ENCODE measurements at regions not wholly inside any gene's neighbourhood (a gene's known extent, or its start where the extent isn't known, plus 50 kb on each side); places are given as distances from the start of the nearest gene placed in this dataset.
"Not testable (repeated sequence)": the region's sequence is repeated elsewhere in the genome, so short reads cannot be mapped to it uniquely, and the experiment has no call there.

GRCh38 chr1:166666790-166667189, 172.5 kb upstream of the POGK start:
- H2BK15ac ChIP-seq (replicated peaks; ENCODE audit: low read depth); H4K5ac ChIP-seq (ENCODE audit: low read length); H3K79me1 ChIP-seq (ENCODE audit: low read length); H3K27me3 ChIP-seq (ENCODE audit: insufficient read depth, low read length, poor library complexity); H3K56ac ChIP-seq (ENCODE audit: low read length); DNase-seq; H4K8ac ChIP-seq (ENCODE audit: low read depth, low read length); H2BK120ac ChIP-seq (ENCODE audit: low read depth, low read length); H3K4me2 ChIP-seq (ENCODE audit: low read length); H3K79me2 ChIP-seq (ENCODE audit: control insufficient read depth, insufficient read depth, low read length); H3K4ac ChIP-seq (ENCODE audit: low read depth, low read length); H3K9ac ChIP-seq (ENCODE audit: low read length); H3K27ac ChIP-seq (ENCODE audit: low read depth, low read length); H3K18ac ChIP-seq (ENCODE audit: low read length); H2AK5ac ChIP-seq (ENCODE audit: low read length); H2BK5ac ChIP-seq (ENCODE audit: low read length); H3K4me1 ChIP-seq (ENCODE audit: control insufficient read depth, low read depth, low read length); H3K23ac ChIP-seq (ENCODE audit: low read length); H3K4me3 ChIP-seq (ENCODE audit: low read length); H3K36me3 ChIP-seq (ENCODE audit: control insufficient read depth, insufficient read depth, low read length): not testable (repeated sequence)
- WGBS (ENCODE audit: extremely low coverage, insufficient coverage, low lambda C conversion rate) = no CpG with 5 or more reads among the region's 3 CpGs

- H3K4ac ChIP-seq (ENCODE audit: low read depth, low read length) = not testable (repeated sequence)
Measured at GRCh38 chr1:166667600-166667999, 171.7 kb upstream of the POGK start.

GRCh38 chr1:166671627-166672026, 167.6 kb upstream of the POGK start:
- H3K27me3 ChIP-seq (ENCODE audit: insufficient read depth, low read length, poor library complexity) = no peaks in the 10 kb centered on the region
- H3K9ac ChIP-seq (ENCODE audit: low read length) = no peak overlapping the region
- H3K4me1 ChIP-seq (ENCODE audit: control insufficient read depth, low read depth, low read length) = no peaks in the 10 kb centered on the region
- no peak overlapping the region for H3K18ac ChIP-seq (ENCODE audit: low read length)
- no peak overlapping the region for H2BK15ac ChIP-seq (replicated peaks; ENCODE audit: low read depth)
- no peak overlapping the region for H3K4me2 ChIP-seq (ENCODE audit: low read length)
- H2BK120ac ChIP-seq (ENCODE audit: low read depth, low read length) = no peak overlapping the region
- H3K56ac ChIP-seq (ENCODE audit: low read length) = no peak overlapping the region
- no peak overlapping the region for H3K23ac ChIP-seq (ENCODE audit: low read length)
- H3K4me3 ChIP-seq (ENCODE audit: low read length) = no peak overlapping the region
- H3K36me3 ChIP-seq (ENCODE audit: control insufficient read depth, insufficient read depth, low read length) = no peaks in the 10 kb centered on the region
- H3K4ac ChIP-seq (ENCODE audit: low read depth, low read length) = no peak overlapping the region
- no peak for DNase-seq
- no peaks in the 10 kb centered on the region for H3K79me2 ChIP-seq (ENCODE audit: control insufficient read depth, insufficient read depth, low read length)
- H3K79me1 ChIP-seq (ENCODE audit: low read length) = no peaks in the 10 kb centered on the region
- WGBS (ENCODE audit: extremely low coverage, insufficient coverage, low lambda C conversion rate) = no CpG with 5 or more reads among the region's 3 CpGs
- H2BK5ac ChIP-seq (ENCODE audit: low read length) = no peak overlapping the region
- no peak overlapping the region for H3K27ac ChIP-seq (ENCODE audit: low read depth, low read length)
- no peak overlapping the region for H2AK5ac ChIP-seq (ENCODE audit: low read length)
- no peak overlapping the region for H4K8ac ChIP-seq (ENCODE audit: low read depth, low read length)
- H4K5ac ChIP-seq (ENCODE audit: low read length) = no peak overlapping the region

More at GRCh38 chr1:166667600-166667999, 171.7 kb upstream of the POGK start:
- not testable (repeated sequence) for H3K18ac ChIP-seq (ENCODE audit: low read length); DNase-seq; H3K4me3 ChIP-seq (ENCODE audit: low read length); H2BK5ac ChIP-seq (ENCODE audit: low read length); H4K5ac ChIP-seq (ENCODE audit: low read length); H3K79me2 ChIP-seq (ENCODE audit: control insufficient read depth, insufficient read depth, low read length); H2AK5ac ChIP-seq (ENCODE audit: low read length); H3K9ac ChIP-seq (ENCODE audit: low read length); H3K56ac ChIP-seq (ENCODE audit: low read length); H4K8ac ChIP-seq (ENCODE audit: low read depth, low read length); H3K23ac ChIP-seq (ENCODE audit: low read length); H3K4me2 ChIP-seq (ENCODE audit: low read length); H3K36me3 ChIP-seq (ENCODE audit: control insufficient read depth, insufficient read depth, low read length); H3K4me1 ChIP-seq (ENCODE audit: control insufficient read depth, low read depth, low read length); H3K79me1 ChIP-seq (ENCODE audit: low read length); H3K27ac ChIP-seq (ENCODE audit: low read depth, low read length); H3K27me3 ChIP-seq (ENCODE audit: insufficient read depth, low read length, poor library complexity); H2BK120ac ChIP-seq (ENCODE audit: low read depth, low read length); H2BK15ac ChIP-seq (replicated peaks; ENCODE audit: low read depth)
- no CpG with 5 or more reads among the region's 1 CpG for WGBS (ENCODE audit: extremely low coverage, insufficient coverage, low lambda C conversion rate)

GRCh38 chr1:166673722-166674121, 165.6 kb upstream of the POGK start:
- Histone ChIP-seq H3K56ac (ENCODE audit: low read length) (no peak overlapping the region), H4K5ac (ENCODE audit: low read length) (no peak overlapping the region), H3K4ac (ENCODE audit: low read depth, low read length) (no peak overlapping the region), H2BK15ac (replicated peaks; ENCODE audit: low read depth) (no peak overlapping the region), H3K79me1 (ENCODE audit: low read length) (no peaks in the 10 kb centered on the region), H3K4me1 (ENCODE audit: control insufficient read depth, low read depth, low read length) (no peaks in the 10 kb centered on the region), H3K4me2 (ENCODE audit: low read length) (no peak overlapping the region), H3K18ac (ENCODE audit: low read length) (no peak overlapping the region), H3K4me3 (ENCODE audit: low read length) (no peak overlapping the region), H3K36me3 (ENCODE audit: control insufficient read depth, insufficient read depth, low read length) (no peaks in the 10 kb centered on the region), H3K79me2 (ENCODE audit: control insufficient read depth, insufficient read depth, low read length) (no peaks in the 10 kb centered on the region), H4K8ac (ENCODE audit: low read depth, low read length) (no peak overlapping the region), H3K23ac (ENCODE audit: low read length) (no peak overlapping the region), H3K27ac (ENCODE audit: low read depth, low read length) (no peak overlapping the region), H2BK5ac (ENCODE audit: low read length) (no peak overlapping the region), H2BK120ac (ENCODE audit: low read depth, low read length) (no peak overlapping the region), H3K9ac (ENCODE audit: low read length) (no peak overlapping the region), H2AK5ac (ENCODE audit: low read length) (no peak overlapping the region), H3K27me3 (ENCODE audit: insufficient read depth, low read length, poor library complexity) (no peaks in the 10 kb centered on the region)
- DNase-seq = no peak
- WGBS (ENCODE audit: extremely low coverage, insufficient coverage, low lambda C conversion rate) = no CpG with 5 or more reads among the region's 2 CpGs

- Histone ChIP-seq H2BK120ac (ENCODE audit: low read depth, low read length) (no peak overlapping the region), H3K18ac (ENCODE audit: low read length) (no peak overlapping the region), H2BK5ac (ENCODE audit: low read length) (no peak overlapping the region), H3K56ac (ENCODE audit: low read length) (no peak overlapping the region), H3K9ac (ENCODE audit: low read length) (no peak overlapping the region), H2BK15ac (replicated peaks; ENCODE audit: low read depth) (no peak overlapping the region), H2AK5ac (ENCODE audit: low read length) (no peak overlapping the region), H3K36me3 (ENCODE audit: control insufficient read depth, insufficient read depth, low read length) (no peaks in the 10 kb centered on the region), H3K79me2 (ENCODE audit: control insufficient read depth, insufficient read depth, low read length) (no peaks in the 10 kb centered on the region), H3K27me3 (ENCODE audit: insufficient read depth, low read length, poor library complexity) (no peaks in the 10 kb centered on the region), H3K4me1 (ENCODE audit: control insufficient read depth, low read depth, low read length) (no peaks in the 10 kb centered on the region), H3K23ac (ENCODE audit: low read length) (no peak overlapping the region), H3K79me1 (ENCODE audit: low read length) (no peaks in the 10 kb centered on the region), H4K5ac (ENCODE audit: low read length) (no peak overlapping the region), H3K27ac (ENCODE audit: low read depth, low read length) (no peak overlapping the region), H4K8ac (ENCODE audit: low read depth, low read length) (no peak overlapping the region), H3K4ac (ENCODE audit: low read depth, low read length) (no peak overlapping the region), H3K4me3 (ENCODE audit: low read length) (no peak overlapping the region), H3K4me2 (ENCODE audit: low read length) (no peak overlapping the region)
- WGBS (ENCODE audit: extremely low coverage, insufficient coverage, low lambda C conversion rate) = no CpG with 5 or more reads among the region's 5 CpGs
- peak; percentile 5 for DNase-seq
Measured at GRCh38 chr1:166675213-166675612, 164.1 kb upstream of the POGK start.

- H3K27ac ChIP-seq (ENCODE audit: low read depth, low read length) = no peak overlapping the region
- no peaks in the 10 kb centered on the region for H3K4me1 ChIP-seq (ENCODE audit: control insufficient read depth, low read depth, low read length)
- no peaks in the 10 kb centered on the region for H3K36me3 ChIP-seq (ENCODE audit: control insufficient read depth, insufficient read depth, low read length)
- H3K4me2 ChIP-seq (ENCODE audit: low read length) = no peak overlapping the region
- no peak for DNase-seq
- no peak overlapping the region for H3K9ac ChIP-seq (ENCODE audit: low read length)
- H3K23ac ChIP-seq (ENCODE audit: low read length) = no peak overlapping the region
- H3K79me1 ChIP-seq (ENCODE audit: low read length) = no peaks in the 10 kb centered on the region
- H4K8ac ChIP-seq (ENCODE audit: low read depth, low read length) = no peak overlapping the region
- no peak overlapping the region for H2BK120ac ChIP-seq (ENCODE audit: low read depth, low read length)
- no peak overlapping the region for H2BK5ac ChIP-seq (ENCODE audit: low read length)
- no peak overlapping the region for H2AK5ac ChIP-seq (ENCODE audit: low read length)
- H3K27me3 ChIP-seq (ENCODE audit: insufficient read depth, low read length, poor library complexity) = no peaks in the 10 kb centered on the region
- no peak overlapping the region for H3K18ac ChIP-seq (ENCODE audit: low read length)
- no peaks in the 10 kb centered on the region for H3K79me2 ChIP-seq (ENCODE audit: control insufficient read depth, insufficient read depth, low read length)
- H3K56ac ChIP-seq (ENCODE audit: low read length) = no peak overlapping the region
- H2BK15ac ChIP-seq (replicated peaks; ENCODE audit: low read depth) = no peak overlapping the region
- no peak overlapping the region for H4K5ac ChIP-seq (ENCODE audit: low read length)
- H3K4me3 ChIP-seq (ENCODE audit: low read length) = no peak overlapping the region
- H3K4ac ChIP-seq (ENCODE audit: low read depth, low read length) = no peak overlapping the region
Measured at GRCh38 chr1:166676981-166677380, 162.3 kb upstream of the POGK start.
